ENCODE measurements at regions not wholly inside any gene's neighbourhood (a gene's known extent, or its start where the extent isn't known, plus 50 kb on each side); places are given as distances from the start of the nearest gene placed in this dataset.

- TF ChIP-seq CTCF (conservative IDR thresholded peaks at IDR 0.05) (no peak), EZH2 (IDR thresholded peaks at IDR 0.05; ENCODE audit: low read depth) (no peak)
These were observed 354.0 kb downstream of the SPRY2 start for GRCh38 chr13:79986890-79987289.
